H9 (cell line): ENCODE measurements at regions not wholly inside any gene's neighbourhood (a gene's known extent, or its start where the extent isn't known, plus 50 kb on each side); places are given as distances from the start of the nearest gene placed in this dataset.

Source experiments
- DNase-seq: peaks from one replicate; pipeline ENCODE4 v3.0.0-alpha.2; 2017
- H2AFZ ChIP-seq: one replicate; pipeline ENCODE4 v1.6.1; 2013; ENCODE audit warnings: mild to moderate bottlenecking, low read length, control low read depth, moderate library complexity
- H2AK5ac ChIP-seq: 2 replicates; pipeline ENCODE4 v1.6.1; 2013; ENCODE audit warnings: low read length, control low read depth, mixed read lengths; ENCODE audit not compliant: insufficient read length
- H2BK120ac ChIP-seq: one replicate; pipeline ENCODE4 v1.6.1; 2013; ENCODE audit warnings: low read depth, mild to moderate bottlenecking, low read length, control low read depth, inconsistent platforms; ENCODE audit not compliant: poor library complexity, severe bottlenecking
- H2BK12ac ChIP-seq: 2 replicates; pipeline ENCODE4 v1.6.1; 2013; ENCODE audit warnings: low read length, control low read depth, mixed read lengths, low read depth; ENCODE audit not compliant: insufficient read length
- H2BK15ac ChIP-seq: 2 replicates; pipeline ENCODE4 v1.6.1; 2013; ENCODE audit warnings: low read depth, low read length, control low read depth
- H2BK20ac ChIP-seq: one replicate; pipeline ENCODE4 v1.6.1; 2013; ENCODE audit warnings: low read depth, mild to moderate bottlenecking, low read length, control low read depth, inconsistent platforms; ENCODE audit not compliant: poor library complexity, severe bottlenecking
- H2BK5ac ChIP-seq: 2 replicates; pipeline ENCODE4 v1.6.1; 2013; ENCODE audit warnings: low read length, control low read depth, mixed read lengths; ENCODE audit not compliant: insufficient read length
- H3K14ac ChIP-seq: 2 replicates; pipeline ENCODE4 v1.6.1; 2013; ENCODE audit warnings: low read length, control low read depth; ENCODE audit not compliant: insufficient read depth
- H3K18ac ChIP-seq: 2 replicates; pipeline ENCODE4 v1.6.1; 2013; ENCODE audit warnings: low read depth, mild to moderate bottlenecking, mixed read lengths, low read length, control low read depth; ENCODE audit not compliant: insufficient read length
- H3K23ac ChIP-seq: 2 replicates; pipeline ENCODE4 v1.6.1; 2013; ENCODE audit warnings: low read length, control low read depth, mixed read lengths, low read depth; ENCODE audit not compliant: insufficient read length
- H3K23me2 ChIP-seq: 2 replicates; pipeline ENCODE4 v1.6.1; 2013; ENCODE audit warnings: low read depth, mild to moderate bottlenecking, mixed read lengths, low read length, control low read depth; ENCODE audit not compliant: insufficient read length, poor library complexity, severe bottlenecking
- H3K27ac ChIP-seq: 2 replicates; pipeline ENCODE4 v1.5.1; 2013; ENCODE audit warnings: low read length, control low read depth, mixed read lengths, low read depth; ENCODE audit not compliant: insufficient read length
- H3K27me3 ChIP-seq: 2 replicates; pipeline ENCODE4 v1.6.1; 2013; ENCODE audit warnings: low read length, control low read depth, inconsistent platforms; ENCODE audit not compliant: insufficient read depth
- H3K4ac ChIP-seq: 2 replicates; pipeline ENCODE4 v1.6.1; 2013; ENCODE audit warnings: low read depth, mild to moderate bottlenecking, control low read depth, inconsistent platforms, low read length, moderate library complexity
- H3K4me1 ChIP-seq: 2 replicates; pipeline ENCODE4 v1.6.1; 2013; ENCODE audit warnings: low read length, control low read depth, inconsistent platforms; ENCODE audit not compliant: insufficient read depth
- H3K4me2 ChIP-seq: 2 replicates; pipeline ENCODE4 v1.6.1; 2013; ENCODE audit warnings: low read length, control low read depth, mixed read lengths; ENCODE audit not compliant: insufficient read length, insufficient read depth
- H3K56ac ChIP-seq: 2 replicates; pipeline ENCODE4 v1.6.1; 2013; ENCODE audit warnings: low read depth, mild to moderate bottlenecking, mixed read lengths, low read length, control low read depth; ENCODE audit not compliant: insufficient read length
- H3K79me1 ChIP-seq: 2 replicates; pipeline ENCODE4 v1.6.1; 2013; ENCODE audit warnings: low read depth, mild to moderate bottlenecking, moderate library complexity, low read length, control low read depth, inconsistent platforms; ENCODE audit not compliant: insufficient read depth, poor library complexity, severe bottlenecking
- H3K79me2 ChIP-seq: 2 replicates; pipeline ENCODE4 v1.6.1; 2013; ENCODE audit warnings: low read length, control low read depth, inconsistent platforms; ENCODE audit not compliant: insufficient read depth
- H3K9ac ChIP-seq: 2 replicates; pipeline ENCODE4 v1.6.1; 2013; ENCODE audit warnings: low read length, control low read depth, mixed read lengths; ENCODE audit not compliant: insufficient read length; ENCODE audit errors: extremely low read depth
- H3K9me3 ChIP-seq: one replicate; pipeline ENCODE4 v1.6.1; 2013; ENCODE audit warnings: low read depth, low read length, inconsistent platforms; ENCODE audit not compliant: control insufficient read depth
- H3T11ph ChIP-seq: one replicate; pipeline ENCODE4 v1.6.1; 2013; ENCODE audit warnings: mild to moderate bottlenecking, low read length, control low read depth, inconsistent platforms
- H4K20me1 ChIP-seq: one replicate; pipeline ENCODE4 v1.6.1; 2013; ENCODE audit not compliant: control insufficient read depth, insufficient read length, insufficient read depth
- H4K5ac ChIP-seq: 2 replicates; pipeline ENCODE4 v1.6.1; 2013; ENCODE audit warnings: low read depth, mild to moderate bottlenecking, mixed read lengths, low read length, control low read depth; ENCODE audit not compliant: insufficient read length
- H4K8ac ChIP-seq: replicated peaks from 2 replicates; pipeline ENCODE4 v1.6.1; 2013; ENCODE audit warnings: low read length, control low read depth, mixed read lengths, low read depth; ENCODE audit not compliant: insufficient read length
- H4K91ac ChIP-seq: 2 replicates; pipeline ENCODE4 v1.6.1; 2013; ENCODE audit warnings: low read depth, mild to moderate bottlenecking, moderate library complexity, mixed read lengths, low read length, control low read depth; ENCODE audit not compliant: insufficient read length
- H3K27ac Mint-ChIP-seq, 3 experiments: 2 replicates in 2 of 3; 3 replicates in 1 of 3; pipeline ENCODE4 v1.8.0; 2020 to 2021; ENCODE audit warnings: mixed read lengths in 3 of 3, mild to moderate bottlenecking in 1 of 3, moderate library complexity in 1 of 3
- H3K27me3 Mint-ChIP-seq: 2 replicates; pipeline ENCODE4 v1.8.0; 2021; ENCODE audit warnings: low read depth, mild to moderate bottlenecking, moderate library complexity, mixed read lengths
- H3K36me3 Mint-ChIP-seq, 3 experiments: 2 replicates in 2 of 3; 3 replicates in 1 of 3; pipeline ENCODE4 v1.8.0; 2020 to 2021; ENCODE audit warnings: low read depth in 3 of 3, mixed read lengths in 3 of 3; ENCODE audit not compliant: insufficient read depth in 1 of 3
- H3K4me1 Mint-ChIP-seq, 2 experiments: 2 replicates each; pipeline ENCODE4 v1.8.0; 2020; ENCODE audit warnings: mixed read lengths in 2 of 2
- H3K4me3 Mint-ChIP-seq, 2 experiments: 2 replicates in 1 of 2; 3 replicates in 1 of 2; pipeline ENCODE4 v1.8.0; 2020 to 2021; ENCODE audit warnings: mild to moderate bottlenecking in 2 of 2, mixed read lengths in 2 of 2, moderate library complexity in 1 of 2
- H3K9me3 Mint-ChIP-seq, 2 experiments: 2 replicates in 1 of 2; 3 replicates in 1 of 2; pipeline ENCODE4 v1.8.0; 2020; ENCODE audit warnings: mild to moderate bottlenecking in 2 of 2, mixed read lengths in 2 of 2, moderate library complexity in 1 of 2
- CTCF ChIP-seq: fragments of 200-600 bp; sonication (generic); conservative IDR thresholded peaks from 3 replicates; pipeline ENCODE4 v1.8.0; 2021; ENCODE audit warnings: antibody characterized with exemption, mild to moderate bottlenecking
- WGBS: extraction: QIAGEN DNeasy Blood & Tissue Kit; methylation state at CpG from one replicate; pipeline ENCODE4 v1.1.7; 2013; ENCODE audit warnings: missing lambda C conversion rate, low lambda C conversion rate, mixed read lengths; ENCODE audit not compliant: insufficient read length; ENCODE audit errors: extremely low coverage; 5-methylcytosine and 5-hydroxymethylcytosine counted together

DNA sequence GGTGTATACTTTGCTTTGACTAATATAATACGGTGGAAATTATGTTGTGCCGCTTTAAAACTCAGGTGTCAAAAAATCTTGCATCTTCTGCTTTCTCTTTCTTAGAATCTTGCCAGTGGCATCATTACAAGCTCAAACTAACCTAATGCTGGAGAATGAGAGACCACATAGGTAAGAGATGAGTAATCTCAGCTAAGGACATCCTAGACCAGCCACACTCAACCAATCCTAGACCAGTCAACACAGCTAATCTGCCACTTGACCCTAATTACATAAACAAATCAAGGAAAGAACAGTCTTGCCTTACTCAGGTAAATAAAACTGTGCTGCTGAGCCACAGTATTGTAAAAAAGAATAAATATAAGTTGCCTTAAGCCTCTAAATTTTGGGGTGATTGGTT, 1323.9 kb upstream of the SPRY2 start:
- no peak overlapping the region for H3K4ac ChIP-seq
- no peak overlapping the region for H3K9ac ChIP-seq
- H3K36me3 Mint-ChIP-seq, result no peaks in the 10 kb centered on the region; a peak in 1 of 7 replicates
- H3K23ac ChIP-seq, result no peak overlapping the region
- H3K4me1 ChIP-seq, result peaks cover 3% of the 10 kb centered on the region; the same call in 1 of the 2 replicates
- H2AK5ac ChIP-seq, result no peak overlapping the region
- H3K27me3 ChIP-seq, result no peaks in the 10 kb centered on the region
- no peak overlapping the region for H4K91ac ChIP-seq
- no peaks in the 10 kb centered on the region for H3K9me3 ChIP-seq
- TF ChIP-seq CTCF, result no peak
- no peak overlapping the region for H2BK5ac ChIP-seq
- peaks cover 11 to 13% of the 10 kb centered on the region in 2 experiments for H3K4me1 Mint-ChIP-seq
- no peak overlapping the region for H2BK20ac ChIP-seq
- no peak overlapping the region for H3K18ac ChIP-seq
- no peak overlapping the region for H4K5ac ChIP-seq
- no peaks in the 10 kb centered on the region for H4K20me1 ChIP-seq
- no peak overlapping the region for H4K8ac ChIP-seq
- no peak overlapping the region for H3K56ac ChIP-seq
- no peak overlapping the region for H2BK12ac ChIP-seq
- no peaks in the 10 kb centered on the region for H3K79me1 ChIP-seq
- WGBS, result no CpG with 5 or more reads among the region's 2 CpGs
- H3K4me2 ChIP-seq, result no peak overlapping the region
- H3K27ac ChIP-seq, result no peak overlapping the region
- no peak for DNase-seq
- no peak overlapping the region for H3T11ph ChIP-seq
- no peak overlapping the region for H2BK15ac ChIP-seq
- H3K9me3 Mint-ChIP-seq, result no peaks in the 10 kb centered on the region
- no peak overlapping the region for H3K14ac ChIP-seq
- H3K27me3 Mint-ChIP-seq, result no peaks in the 10 kb centered on the region
- H3K79me2 ChIP-seq, result no peaks in the 10 kb centered on the region
- no peak overlapping the region for H3K4me3 Mint-ChIP-seq
- no peak overlapping the region for H3K27ac Mint-ChIP-seq
- no peak overlapping the region for H2AFZ ChIP-seq
- no peaks in the 10 kb centered on the region for H3K23me2 ChIP-seq
- no peak overlapping the region for H2BK120ac ChIP-seq
